Ectodermal cell (in vitro differentiated cells): ENCODE measurements at regions not wholly inside any gene's neighbourhood (a gene's known extent, or its start where the extent isn't known, plus 50 kb on each side); places are given as distances from the start of the nearest gene placed in this dataset.

Source experiments
- H3K27ac ChIP-seq: 2 replicates; pipeline ENCODE4 v1.7.0; 2013; ENCODE audit warnings: mild to moderate bottlenecking, low read depth, low read length; ENCODE audit not compliant: insufficient read depth, poor library complexity, severe bottlenecking
- H3K27me3 ChIP-seq: 2 replicates; pipeline ENCODE4 v1.7.0; 2013; ENCODE audit warnings: mild to moderate bottlenecking, low read length; ENCODE audit not compliant: insufficient read depth, control insufficient read depth, poor library complexity, severe bottlenecking
- H3K36me3 ChIP-seq: one replicate; pipeline ENCODE4 v1.7.0; 2013; ENCODE audit warnings: low read length; ENCODE audit not compliant: control insufficient read depth, insufficient read depth
- H3K4me1 ChIP-seq: one replicate; pipeline ENCODE4 v1.7.0; 2013; ENCODE audit warnings: low read length; ENCODE audit not compliant: control insufficient read depth, insufficient read depth
- H3K4me3 ChIP-seq: 2 replicates; pipeline ENCODE4 v1.7.0; 2013; ENCODE audit warnings: low read depth, low read length, control low read depth; ENCODE audit not compliant: insufficient read depth
- H3K9me3 ChIP-seq: 2 replicates; pipeline ENCODE4 v1.7.0; 2013; ENCODE audit warnings: mild to moderate bottlenecking, low read length, moderate library complexity; ENCODE audit not compliant: control insufficient read depth
- WGBS, 2 experiments: methylation state at CpG; one replicate each; pipeline ENCODE4 v1.1.7; 2013; ENCODE audit warnings: missing lambda C conversion rate in 2 of 2; 5-methylcytosine and 5-hydroxymethylcytosine counted together

- Histone ChIP-seq H3K4me1 (no peaks in the 10 kb centered on the region), H3K4me3 (no peak overlapping the region), H3K27me3 (no peaks in the 10 kb centered on the region), H3K27ac (no peak overlapping the region), H3K9me3 (no peaks in the 10 kb centered on the region), H3K36me3 (no peaks in the 10 kb centered on the region)
- WGBS, 2 experiments, result 94 to 97% methylated on average over 6 to 7 of the region's 7 CpGs
Observed at GRCh38 chr2:181307203-181307991, 149.8 kb upstream of the ITGA4 start.

- Histone ChIP-seq H3K4me3 (no peak overlapping the region), H3K27ac (no peak overlapping the region)
- WGBS, 2 experiments, result 88 to 92% methylated on average over 3 to 4 of the region's 5 CpGs
Observed at GRCh38 chr2:181308766-181309515, 148.2 kb upstream of the ITGA4 start.

GRCh38 chr2:181309586-181309985 is 147.6 kb upstream of the ITGA4 start:
- Histone ChIP-seq H3K27me3 (no peaks in the 10 kb centered on the region), H3K9me3 (no peaks in the 10 kb centered on the region), H3K4me1 (no peaks in the 10 kb centered on the region), H3K36me3 (no peaks in the 10 kb centered on the region), H3K4me3 (no peak overlapping the region), H3K27ac (no peak overlapping the region)
- WGBS, 2 experiments, result 96 to 98% methylated on average over 3 to 4 of the region's 4 CpGs

More at GRCh38 chr2:181308766-181309515, 148.2 kb upstream of the ITGA4 start:
- no peaks in the 10 kb centered on the region for H3K9me3 ChIP-seq
- H3K4me1 ChIP-seq, result no peaks in the 10 kb centered on the region
- no peaks in the 10 kb centered on the region for H3K27me3 ChIP-seq
- H3K36me3 ChIP-seq, result no peaks in the 10 kb centered on the region

DNA sequence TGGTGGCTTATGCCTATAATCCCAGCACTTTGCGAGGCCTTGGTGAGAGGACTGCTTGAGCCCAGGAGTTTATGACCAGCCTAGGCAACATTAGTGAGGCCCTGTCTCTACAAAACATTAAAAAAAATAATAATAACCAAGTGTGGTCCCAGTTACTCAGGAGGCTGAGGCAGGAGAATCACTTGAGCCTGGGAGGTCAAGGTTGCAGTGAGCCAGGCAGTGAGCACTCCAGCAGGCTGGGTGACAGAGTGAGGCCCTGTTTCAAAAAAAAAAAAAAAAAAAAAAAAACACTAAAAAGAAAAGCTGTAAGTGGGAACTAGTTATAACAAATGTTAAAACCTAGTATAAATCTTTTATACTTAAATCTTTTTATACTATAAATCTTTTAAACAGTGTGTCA is 146.2 kb upstream of the ITGA4 start:
- H3K27me3 ChIP-seq, result no peaks in the 10 kb centered on the region
- H3K4me1 ChIP-seq, result no peaks in the 10 kb centered on the region
- H3K9me3 ChIP-seq, result no peaks in the 10 kb centered on the region
- 88 to 95% methylated on average over 1 of the region's 1 CpG for WGBS, 2 experiments
- H3K36me3 ChIP-seq, result no peaks in the 10 kb centered on the region
- H3K4me3 ChIP-seq, result no peak overlapping the region
- H3K27ac ChIP-seq, result no peak overlapping the region

- WGBS, 2 experiments, result 82 to 96% methylated on average over 2 of the region's 4 CpGs
Observed at GRCh38 chr2:181311837-181312236, 145.3 kb upstream of the ITGA4 start.

DNA sequence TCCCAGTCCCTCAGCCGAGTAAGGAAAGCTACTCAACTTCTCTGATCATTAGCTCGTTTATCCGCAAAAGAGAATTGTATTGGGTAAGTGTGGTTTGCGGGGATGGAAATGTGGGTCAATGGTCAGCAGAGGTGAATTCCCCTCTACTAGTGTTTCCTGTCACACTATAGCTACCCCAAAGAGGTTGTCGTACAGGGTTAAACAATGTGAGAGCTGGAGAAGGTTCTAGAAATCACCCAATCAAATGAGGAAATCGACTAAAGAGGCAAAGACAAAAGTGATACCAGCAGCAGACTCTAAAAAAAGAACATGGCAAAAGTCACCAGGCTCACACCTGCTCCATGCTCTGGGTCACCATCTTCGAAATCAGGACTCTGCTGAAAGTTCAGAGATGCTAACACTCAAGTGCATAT is 144.7 kb upstream of the ITGA4 start:
- H3K9me3 ChIP-seq, result no peaks in the 10 kb centered on the region
- H3K36me3 ChIP-seq, result no peaks in the 10 kb centered on the region
- 94 to 96% methylated on average over 7 of the region's 7 CpGs for WGBS, 2 experiments
- H3K4me3 ChIP-seq, result no peak overlapping the region
- H3K27me3 ChIP-seq, result no peaks in the 10 kb centered on the region
- no peaks in the 10 kb centered on the region for H3K4me1 ChIP-seq
- no peak overlapping the region for H3K27ac ChIP-seq

More at GRCh38 chr2:181311837-181312236, 145.3 kb upstream of the ITGA4 start:
- H3K4me3 ChIP-seq, result no peak overlapping the region
- H3K27ac ChIP-seq, result no peak overlapping the region
- no peaks in the 10 kb centered on the region for H3K9me3 ChIP-seq
- H3K4me1 ChIP-seq, result no peaks in the 10 kb centered on the region
- H3K27me3 ChIP-seq, result no peaks in the 10 kb centered on the region
- H3K36me3 ChIP-seq, result no peaks in the 10 kb centered on the region

DNA sequence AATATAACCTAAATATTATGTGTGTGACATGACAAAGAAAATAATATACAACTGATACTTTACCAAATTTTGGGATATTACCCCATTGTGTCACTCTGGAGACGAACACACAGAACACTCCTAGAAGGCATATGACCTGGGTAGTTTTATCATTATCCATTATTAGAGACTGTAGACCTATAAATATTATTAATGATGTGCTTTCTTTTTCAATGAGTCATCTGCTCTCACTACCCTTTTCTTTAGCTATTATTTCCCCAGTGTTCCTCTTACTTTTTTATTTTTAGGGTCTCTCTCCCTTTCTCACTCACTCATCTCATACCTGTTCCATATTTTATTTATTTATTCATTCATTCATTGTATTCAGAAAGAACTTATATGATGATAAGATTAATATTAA is 143.3 kb upstream of the ITGA4 start:
- Histone ChIP-seq H3K9me3 (no peaks in the 10 kb centered on the region), H3K4me1 (no peaks in the 10 kb centered on the region), H3K4me3 (no peak overlapping the region), H3K27ac (no peak overlapping the region), H3K36me3 (no peaks in the 10 kb centered on the region), H3K27me3 (no peaks in the 10 kb centered on the region)
- 100% methylated on average over 1 of the region's 1 CpG; no CpG with 5 or more reads in 1 of the 2 experiments for WGBS, 2 experiments

DNA sequence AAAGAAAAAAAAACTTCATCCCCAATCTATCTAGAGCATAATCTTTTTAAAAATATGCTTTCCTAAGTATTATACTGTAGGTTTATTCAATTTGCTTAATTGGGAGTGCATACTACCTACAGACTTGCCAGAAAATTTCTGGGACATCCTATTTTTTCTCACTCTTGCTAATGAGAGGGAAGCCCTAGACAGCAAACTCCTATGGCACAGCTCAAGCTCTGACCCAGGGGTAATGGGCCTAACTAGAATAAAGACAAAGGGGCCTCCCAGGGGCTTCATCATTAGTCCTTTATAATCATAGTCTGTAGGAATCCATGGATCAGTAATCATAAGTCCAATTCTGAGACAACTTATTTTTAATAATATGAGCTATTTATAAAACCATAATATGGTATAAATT is 142.6 kb upstream of the ITGA4 start:
- Histone ChIP-seq H3K27me3 (no peaks in the 10 kb centered on the region), H3K9me3 (no peaks in the 10 kb centered on the region), H3K27ac (no peak overlapping the region), H3K4me3 (no peak overlapping the region), H3K36me3 (no peaks in the 10 kb centered on the region), H3K4me1 (no peaks in the 10 kb centered on the region)

GRCh38 chr2:181317511-181317910 is 139.7 kb upstream of the ITGA4 start:
- Histone ChIP-seq H3K27ac (no peak overlapping the region), H3K27me3 (no peaks in the 10 kb centered on the region), H3K9me3 (no peaks in the 10 kb centered on the region), H3K4me3 (no peak overlapping the region), H3K36me3 (no peaks in the 10 kb centered on the region), H3K4me1 (no peaks in the 10 kb centered on the region)
- 93% methylated on average over 2 of the region's 3 CpGs; no CpG with 5 or more reads in 1 of the 2 experiments for WGBS, 2 experiments

GRCh38 chr2:181318504-181319280 is 138.5 kb upstream of the ITGA4 start:
- WGBS, 2 experiments, result 84 to 89% methylated on average over 3 of the region's 3 CpGs

More at GRCh38 chr2:181318504-181319280, 138.5 kb upstream of the ITGA4 start:
- Histone ChIP-seq H3K4me1 (no peaks in the 10 kb centered on the region), H3K9me3 (no peaks in the 10 kb centered on the region), H3K4me3 (no peak overlapping the region), H3K27ac (no peak overlapping the region), H3K36me3 (no peaks in the 10 kb centered on the region), H3K27me3 (no peaks in the 10 kb centered on the region)
